ENCODE measurements at regions not wholly inside any gene's neighbourhood (a gene's known extent, or its start where the extent isn't known, plus 50 kb on each side); places are given as distances from the start of the nearest gene placed in this dataset.

- no peak for TF ChIP-seq CTCF (IDR thresholded peaks at IDR 0.05)
- Histone ChIP-seq H4K20me1 (ENCODE audit: insufficient read depth, low read length) (no peaks in the 10 kb centered on the region), H3K27me3 (ENCODE audit: control insufficient read depth in 2 of 2, insufficient read depth in 2 of 2, low read length in 2 of 2) (no peaks in the 10 kb centered on the region), H3K4me1 (ENCODE audit: control insufficient read depth in 1 of 2, insufficient read depth in 2 of 2, low read length in 2 of 2) (no peaks in the 10 kb centered on the region), H2AFZ (ENCODE audit: insufficient read depth, low read depth, low read length, poor library complexity, severe bottlenecking) (no peak overlapping the region), H3K9me3 (replicated peaks in 1 of 2; ENCODE audit: control insufficient read depth in 1 of 2, insufficient read depth in 1 of 2, low read length in 2 of 2) (no peaks in the 10 kb centered on the region), H3K36me3 (replicated peaks in 1 of 2; ENCODE audit: control insufficient read depth in 1 of 2, insufficient read depth in 2 of 2, low read length in 2 of 2) (no peaks in the 10 kb centered on the region), H3K4me3 (replicated peaks in 1 of 3; ENCODE audit: low read depth in 2 of 3, low read length in 3 of 3) (no peak overlapping the region), H3K4me2 (replicated peaks; ENCODE audit: extremely low read depth, low read length, poor library complexity, severe bottlenecking) (no peak overlapping the region), H3K27ac (ENCODE audit: low read depth in 1 of 2, low read length in 2 of 2) (no peak overlapping the region), H3K79me2 (ENCODE audit: insufficient read depth, low read length) (no peaks in the 10 kb centered on the region), H3K9ac (ENCODE audit: insufficient read depth, low read length, poor library complexity, severe bottlenecking) (no peak overlapping the region)
- intact Hi-C loops (cut with micrococcal nuclease), result no loop called here
- Mint-ChIP-seq H3K9me3 (no peaks in the 10 kb centered on the region), H3K27ac (no peak overlapping the region), H3K4me3 (no peak overlapping the region), H3K4me1 (no peaks in the 10 kb centered on the region), H3K36me3 (no peaks in the 10 kb centered on the region), H3K27me3 (ENCODE audit: low read depth in 3 of 3) (no peaks in the 10 kb centered on the region)
- no CpG with 5 or more reads among the region's 3 CpGs for WGBS (ENCODE audit: insufficient coverage)
- no peak for DNase-seq
These were observed 159.7 kb downstream of the SH2D1A start for GRCh38 chrX:124506066-124506465.

- Mint-ChIP-seq H3K4me1 (no peaks in the 10 kb centered on the region), H3K27ac (no peak overlapping the region), H3K4me3 (no peak overlapping the region), H3K9me3 (no peaks in the 10 kb centered on the region), H3K27me3 (ENCODE audit: low read depth in 3 of 3) (no peaks in the 10 kb centered on the region), H3K36me3 (no peaks in the 10 kb centered on the region)
- Histone ChIP-seq H3K4me2 (replicated peaks; ENCODE audit: extremely low read depth, low read length, poor library complexity, severe bottlenecking) (no peak overlapping the region), H4K20me1 (ENCODE audit: insufficient read depth, low read length) (no peaks in the 10 kb centered on the region), H3K9ac (ENCODE audit: insufficient read depth, low read length, poor library complexity, severe bottlenecking) (no peak overlapping the region), H3K27me3 (ENCODE audit: control insufficient read depth in 2 of 2, insufficient read depth in 2 of 2, low read length in 2 of 2) (no peaks in the 10 kb centered on the region), H3K36me3 (replicated peaks in 1 of 2; ENCODE audit: control insufficient read depth in 1 of 2, insufficient read depth in 2 of 2, low read length in 2 of 2) (no peaks in the 10 kb centered on the region), H2AFZ (ENCODE audit: insufficient read depth, low read depth, low read length, poor library complexity, severe bottlenecking) (no peak overlapping the region), H3K27ac (ENCODE audit: low read depth in 1 of 2, low read length in 2 of 2) (no peak overlapping the region), H3K79me2 (ENCODE audit: insufficient read depth, low read length) (no peaks in the 10 kb centered on the region), H3K4me1 (ENCODE audit: control insufficient read depth in 1 of 2, insufficient read depth in 2 of 2, low read length in 2 of 2) (no peaks in the 10 kb centered on the region), H3K9me3 (replicated peaks in 1 of 2; ENCODE audit: control insufficient read depth in 1 of 2, insufficient read depth in 1 of 2, low read length in 2 of 2) (no peaks in the 10 kb centered on the region), H3K4me3 (replicated peaks in 1 of 3; ENCODE audit: low read depth in 2 of 3, low read length in 3 of 3) (no peak overlapping the region)
- TF ChIP-seq CTCF (IDR thresholded peaks at IDR 0.05), result no peak
- intact Hi-C loops (cut with micrococcal nuclease), result no loop called here
- DNase-seq, result no peak
- WGBS (ENCODE audit: insufficient coverage), result no CpG with 5 or more reads among the region's 2 CpGs
These were observed 160.9 kb downstream of the SH2D1A start for GRCh38 chrX:124507246-124507645.

Data from CD14-positive monocyte (primary cell).